BLaER1 treated with 17β-estradiol and CSF1 and Interleukin-3, amounts not matched to agents 10 nM and 100 nM (cell line): ENCODE measurements at regions not wholly inside any gene's neighbourhood (a gene's known extent, or its start where the extent isn't known, plus 50 kb on each side); places are given as distances from the start of the nearest gene placed in this dataset.
"Not testable (repeated sequence)": the region's sequence is repeated elsewhere in the genome, so short reads cannot be mapped to it uniquely, and the experiment has no call there.

Experiments
- H3K27ac ChIP-seq, 11 experiments: shearing (Covaris generic); formaldehyde crosslinking; 2 replicates each; pipeline ENCODE4 v1.8.1; 2022
- H3K27me3 ChIP-seq, 11 experiments: shearing (Covaris generic); formaldehyde crosslinking; 2 replicates each; pipeline ENCODE4 v1.8.1; 2022
- H3K36me3 ChIP-seq, 11 experiments: shearing (Covaris generic); formaldehyde crosslinking; 2 replicates each; pipeline ENCODE4 v1.8.1; 2022
- H3K4me1 ChIP-seq, 10 experiments: shearing (Covaris generic); formaldehyde crosslinking; 2 replicates each; pipeline ENCODE4 v1.8.1; 2022
- H3K4me2 ChIP-seq, 11 experiments: shearing (Covaris generic); formaldehyde crosslinking; 2 replicates each; pipeline ENCODE4 v1.8.1; 2022
- H3K4me3 ChIP-seq, 10 experiments: shearing (Covaris generic); formaldehyde crosslinking; 2 replicates each; pipeline ENCODE4 v1.8.1; 2022
- H3K9ac ChIP-seq, 11 experiments: shearing (Covaris generic); formaldehyde crosslinking; 2 replicates each; pipeline ENCODE4 v1.8.1; 2022
- H3K9me3 ChIP-seq, 11 experiments: shearing (Covaris generic); formaldehyde crosslinking; replicated peaks in 1 of 11; 2 replicates each; pipeline ENCODE4 v1.8.1; 2022
- H4K20me1 ChIP-seq, 11 experiments: shearing (Covaris generic); formaldehyde crosslinking; 2 replicates each; pipeline ENCODE4 v1.8.1; 2022
- Cebpa-rat ChIP-seq, 11 experiments: shearing (Covaris generic); IDR thresholded peaks; 2 replicates each; pipeline ENCODE4 v1.8.1; 2022

DNA sequence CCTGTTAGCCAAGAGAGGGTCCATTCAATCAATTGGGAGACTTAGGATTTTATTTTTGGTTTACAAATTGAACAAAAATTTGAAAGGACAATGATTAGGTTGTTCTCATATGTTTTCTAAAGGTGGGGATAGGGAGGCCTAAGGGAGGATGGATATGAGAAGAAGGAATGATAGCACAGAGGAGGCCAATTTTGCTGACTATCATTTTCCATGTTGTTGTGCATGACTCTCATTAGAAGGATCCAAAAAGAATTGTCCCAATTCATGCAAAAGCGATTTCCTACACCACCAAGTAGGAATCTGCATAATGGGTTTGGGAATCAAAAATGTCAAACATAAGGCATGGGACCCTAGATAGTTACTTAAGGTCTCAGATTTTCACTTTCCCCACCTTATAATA, 524.8 kb downstream of the KIF2B start:
- H4K20me1 ChIP-seq, result no peaks in the 10 kb centered on the region
- no peak for TF ChIP-seq Cebpa-rat (IDR thresholded peaks at IDR 0.05)
- no peaks in the 10 kb centered on the region for H3K27me3 ChIP-seq
- H3K4me1 ChIP-seq, result no peaks in the 10 kb centered on the region
- H3K9ac ChIP-seq, result no peak overlapping the region
- H3K4me3 ChIP-seq, result no peak overlapping the region
- no peak overlapping the region for H3K4me2 ChIP-seq
- no peak overlapping the region for H3K27ac ChIP-seq
- no peaks in the 10 kb centered on the region for H3K9me3 ChIP-seq
- no peaks in the 10 kb centered on the region for H3K36me3 ChIP-seq

DNA sequence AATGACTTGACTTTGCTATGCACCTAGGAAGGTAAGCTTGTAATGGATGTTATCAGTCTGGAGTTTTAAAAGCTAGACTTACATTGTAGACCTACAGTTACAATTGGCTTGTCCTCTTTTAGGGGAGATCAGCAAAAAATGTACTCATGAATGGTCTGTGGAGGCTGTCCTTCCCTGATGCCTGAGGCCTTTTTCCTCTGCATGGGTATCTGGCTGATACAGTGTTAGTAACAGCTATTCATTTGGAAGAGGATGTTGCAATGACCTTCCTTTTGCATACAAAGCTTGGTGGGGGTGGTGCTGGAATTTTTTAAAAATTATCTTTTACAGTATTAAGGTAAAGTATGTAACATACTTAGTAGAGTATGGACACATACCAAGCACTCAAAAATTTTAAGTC, 525.5 kb downstream of the KIF2B start:
- Histone ChIP-seq H3K27ac (no peak overlapping the region), H3K36me3 (no peaks in the 10 kb centered on the region), H4K20me1 (no peaks in the 10 kb centered on the region), H3K9me3 (no peaks in the 10 kb centered on the region), H3K4me3 (no peak overlapping the region), H3K4me2 (no peak overlapping the region), H3K27me3 (no peaks in the 10 kb centered on the region), H3K4me1 (no peaks in the 10 kb centered on the region), H3K9ac (no peak overlapping the region)
- no peak for TF ChIP-seq Cebpa-rat (IDR thresholded peaks at IDR 0.05)

DNA sequence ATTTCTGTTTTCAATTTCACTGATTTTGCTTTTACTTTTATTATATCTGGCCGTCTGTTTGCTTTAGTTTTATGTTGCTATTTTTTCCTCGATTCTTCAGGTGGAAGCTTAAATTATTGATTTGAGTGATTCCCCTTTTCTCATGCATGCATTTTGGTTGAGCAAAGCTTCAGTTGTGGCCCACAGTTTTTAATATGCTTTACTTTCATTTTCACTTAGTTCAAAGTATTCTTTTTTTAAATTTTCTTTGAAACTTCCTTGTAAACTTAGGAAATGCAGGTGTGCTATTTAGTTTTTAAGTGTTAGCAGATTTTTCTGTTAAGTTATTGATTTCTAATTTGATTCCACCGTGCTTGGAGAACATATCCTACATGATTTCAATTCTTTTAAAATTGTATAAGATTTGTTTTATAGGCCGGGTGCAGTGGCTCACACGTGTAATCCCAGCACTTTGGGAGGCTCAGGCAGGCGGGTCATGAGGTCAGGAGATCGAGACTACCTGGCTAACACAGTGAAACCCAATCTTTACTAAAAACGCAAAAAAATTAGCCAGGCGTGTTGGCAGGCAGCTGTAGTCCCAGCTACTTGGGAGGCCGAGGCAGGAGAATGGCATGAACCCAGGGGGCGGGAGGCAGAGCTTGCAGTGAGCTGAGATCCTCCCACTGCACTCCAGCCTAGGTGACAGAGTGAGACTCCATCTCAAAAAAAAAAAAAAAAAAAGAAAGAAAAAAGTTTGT, 531.2 kb downstream of the KIF2B start:
- H4K20me1 ChIP-seq, result no peaks in the 10 kb centered on the region
- no peak overlapping the region for H3K27ac ChIP-seq
- H3K36me3 ChIP-seq, result no peaks in the 10 kb centered on the region
- H3K4me1 ChIP-seq, result no peaks in the 10 kb centered on the region
- H3K27me3 ChIP-seq, result no peaks in the 10 kb centered on the region
- no peak overlapping the region for H3K4me3 ChIP-seq
- TF ChIP-seq Cebpa-rat (IDR thresholded peaks at IDR 0.05), result no peak
- H3K4me2 ChIP-seq, result no peak overlapping the region
- H3K9me3 ChIP-seq, result peaks cover 0 to 12% (median 6%) of the 10 kb centered on the region in 11 experiments; a peak in 6 of 22 replicates
- H3K9ac ChIP-seq, result no peak overlapping the region

DNA sequence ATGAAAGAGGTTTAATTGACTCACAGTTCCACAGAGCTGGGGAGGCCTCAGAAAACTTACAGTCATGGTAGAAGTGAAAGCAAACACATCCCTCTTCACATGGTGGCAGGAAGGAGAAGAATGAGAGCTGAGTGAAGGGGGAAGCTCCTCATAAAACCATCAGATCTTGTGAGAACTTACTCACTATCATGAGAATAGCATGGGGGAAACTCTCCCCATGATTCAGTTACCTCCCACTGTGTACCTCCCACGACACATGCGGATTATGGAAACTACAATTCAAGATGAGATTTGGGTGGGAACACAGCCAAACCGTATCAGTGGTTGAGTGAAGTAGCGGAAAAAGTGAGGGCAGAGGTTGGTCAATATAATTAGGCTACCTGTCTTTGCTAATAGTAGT, 538.3 kb downstream of the KIF2B start:
- not testable (repeated sequence) for H4K20me1 ChIP-seq, H3K27ac ChIP-seq, H3K4me2 ChIP-seq, H3K9ac ChIP-seq, H3K27me3 ChIP-seq, H3K4me1 ChIP-seq, H3K4me3 ChIP-seq, H3K36me3 ChIP-seq
- peaks cover 0 to 18% (median 6%) of the 10 kb centered on the region in 11 experiments; a peak in 6 of 22 replicates for H3K9me3 ChIP-seq

- H3K36me3 ChIP-seq, result no peaks in the 10 kb centered on the region
- no peak overlapping the region for H3K4me3 ChIP-seq
- no peaks in the 10 kb centered on the region for H4K20me1 ChIP-seq
- no peaks in the 10 kb centered on the region for H3K4me1 ChIP-seq
- H3K9ac ChIP-seq, result no peak overlapping the region
- no peak for TF ChIP-seq Cebpa-rat (IDR thresholded peaks at IDR 0.05)
- H3K27ac ChIP-seq, result no peak overlapping the region
- no peaks in the 10 kb centered on the region for H3K27me3 ChIP-seq
- peaks cover 4 to 19% (median 11%) of the 10 kb centered on the region in 11 experiments; a peak in 17 of 22 replicates for H3K9me3 ChIP-seq
- H3K4me2 ChIP-seq, result no peak overlapping the region
These were observed 531.7 kb upstream of the TOM1L1 start for GRCh38 chr17:54368906-54369305.

DNA sequence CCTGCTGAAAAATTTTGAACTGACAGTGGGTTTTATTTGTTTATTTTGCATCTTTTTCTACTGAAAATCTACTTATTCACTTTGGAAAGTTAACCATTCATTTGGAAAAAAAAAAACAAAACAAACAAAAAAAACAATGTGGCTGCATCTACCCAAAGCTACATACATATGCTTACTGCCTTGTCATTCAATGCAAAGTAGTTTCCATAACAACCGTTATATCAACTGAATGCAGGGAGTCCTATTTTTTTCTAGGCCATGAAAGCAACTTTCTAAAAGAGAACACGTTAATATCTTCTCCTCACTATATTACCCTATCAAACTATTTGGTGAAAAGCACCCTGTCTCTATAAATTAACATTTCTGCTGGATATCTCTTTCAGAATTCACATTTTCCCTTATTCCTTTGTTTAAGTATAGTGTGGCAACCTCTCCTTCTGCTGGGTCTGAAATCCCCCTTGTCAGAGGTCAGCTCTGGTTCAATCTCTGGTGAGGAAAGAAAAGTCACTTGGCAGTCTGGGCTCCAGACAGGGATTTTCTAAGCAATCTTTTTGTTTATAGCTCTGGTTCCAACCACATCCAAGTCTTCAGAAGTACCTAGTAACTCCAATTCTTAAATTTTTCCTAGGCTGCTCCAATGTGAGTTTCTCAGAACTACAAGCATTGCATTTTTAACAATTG, 528.4 kb upstream of the TOM1L1 start:
- no peak overlapping the region for H3K9ac ChIP-seq
- H4K20me1 ChIP-seq, result no peaks in the 10 kb centered on the region

DNA sequence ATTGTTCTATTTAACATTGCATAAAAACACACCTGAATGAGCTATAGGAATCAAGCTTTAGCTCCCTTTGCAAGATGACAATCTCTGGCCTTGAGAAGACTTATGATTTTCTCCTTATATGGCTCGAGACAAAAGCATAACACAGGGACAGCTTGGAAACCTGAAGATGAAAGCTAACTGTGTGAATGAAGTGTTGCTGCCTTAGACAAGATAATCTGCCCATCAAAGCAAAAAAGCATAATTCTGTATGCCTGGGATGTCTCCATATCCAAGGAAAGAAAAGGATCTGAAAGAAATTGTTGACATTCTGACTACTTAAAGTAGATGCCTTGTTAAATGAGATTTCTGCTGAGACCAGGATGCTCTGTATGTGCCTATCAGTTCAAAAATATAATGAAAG, 526.7 kb upstream of the TOM1L1 start:
- no peaks in the 10 kb centered on the region for H4K20me1 ChIP-seq
- peaks cover 4 to 16% (median 11%) of the 10 kb centered on the region in 11 experiments; a peak in 17 of 22 replicates for H3K9me3 ChIP-seq
- H3K4me3 ChIP-seq, result no peak overlapping the region

More for the DNA sequence above, 528.4 kb upstream of the TOM1L1 start:
- no peak for TF ChIP-seq Cebpa-rat (IDR thresholded peaks at IDR 0.05)
- no peak overlapping the region for H3K27ac ChIP-seq
- H3K4me1 ChIP-seq, result no peaks in the 10 kb centered on the region
- peaks cover 4 to 19% (median 11%) of the 10 kb centered on the region in 11 experiments; a peak in 17 of 22 replicates for H3K9me3 ChIP-seq
- H3K4me3 ChIP-seq, result no peak overlapping the region
- H3K27me3 ChIP-seq, result no peaks in the 10 kb centered on the region
- no peaks in the 10 kb centered on the region for H3K36me3 ChIP-seq
- H3K4me2 ChIP-seq, result no peak overlapping the region

DNA sequence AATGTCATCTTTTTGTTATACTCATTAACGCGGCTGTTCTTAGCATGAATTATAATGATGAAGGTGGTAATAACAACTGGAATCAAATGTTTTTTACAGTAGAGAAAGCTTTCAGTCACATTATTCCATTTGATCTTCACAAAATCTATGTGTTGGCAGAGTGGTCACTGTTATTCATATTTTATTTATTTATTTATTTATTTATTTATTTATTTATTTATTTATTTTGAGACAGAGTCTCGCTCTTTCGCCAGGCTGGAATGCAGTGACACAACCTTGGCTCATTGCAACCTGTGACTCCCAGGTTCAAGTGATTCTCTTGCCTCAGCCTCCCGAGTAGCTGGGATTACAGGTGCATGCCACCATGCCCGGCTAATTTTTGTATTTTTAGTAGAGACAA, 524.2 kb upstream of the TOM1L1 start:
- H4K20me1 ChIP-seq, H3K9ac ChIP-seq, H3K4me2 ChIP-seq, H3K9me3 ChIP-seq, H3K36me3 ChIP-seq, H3K27me3 ChIP-seq, H3K4me3 ChIP-seq, H3K4me1 ChIP-seq, H3K27ac ChIP-seq: not testable (repeated sequence)

More for the DNA sequence above, 526.7 kb upstream of the TOM1L1 start:
- no peaks in the 10 kb centered on the region for H3K36me3 ChIP-seq
- H3K27me3 ChIP-seq, result no peaks in the 10 kb centered on the region
- TF ChIP-seq Cebpa-rat (IDR thresholded peaks at IDR 0.05), result no peak
- no peak overlapping the region for H3K9ac ChIP-seq
- H3K4me2 ChIP-seq, result no peak overlapping the region
- H3K4me1 ChIP-seq, result no peaks in the 10 kb centered on the region
- no peak overlapping the region for H3K27ac ChIP-seq

DNA sequence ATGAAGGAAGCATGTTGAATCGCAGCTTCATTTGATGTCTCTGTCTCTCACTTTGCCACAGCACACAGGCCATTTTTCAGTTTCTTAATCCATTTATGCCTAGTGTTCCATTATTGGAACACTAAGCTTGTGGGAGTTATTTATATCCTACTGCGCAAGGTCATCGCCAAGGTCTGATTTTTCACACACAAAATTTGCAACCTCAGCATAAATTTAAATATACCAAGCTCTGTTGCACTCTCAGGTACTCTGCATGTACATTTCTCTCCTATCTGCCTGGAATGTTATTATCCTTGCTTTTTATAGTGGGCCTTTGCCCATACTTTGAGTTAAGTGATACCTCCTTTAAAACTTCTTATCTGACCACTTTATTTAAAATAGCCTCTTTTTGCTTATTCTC, 519.2 kb upstream of the TOM1L1 start:
- TF ChIP-seq Cebpa-rat (IDR thresholded peaks at IDR 0.05), result no peak
- Histone ChIP-seq H3K27ac (no peak overlapping the region), H3K36me3 (no peaks in the 10 kb centered on the region), H4K20me1 (no peaks in the 10 kb centered on the region), H3K4me1 (no peaks in the 10 kb centered on the region), H3K9ac (no peak overlapping the region), H3K4me2 (no peak overlapping the region), H3K4me3 (no peak overlapping the region), H3K27me3 (no peaks in the 10 kb centered on the region), H3K9me3 (no peaks in the 10 kb centered on the region)

DNA sequence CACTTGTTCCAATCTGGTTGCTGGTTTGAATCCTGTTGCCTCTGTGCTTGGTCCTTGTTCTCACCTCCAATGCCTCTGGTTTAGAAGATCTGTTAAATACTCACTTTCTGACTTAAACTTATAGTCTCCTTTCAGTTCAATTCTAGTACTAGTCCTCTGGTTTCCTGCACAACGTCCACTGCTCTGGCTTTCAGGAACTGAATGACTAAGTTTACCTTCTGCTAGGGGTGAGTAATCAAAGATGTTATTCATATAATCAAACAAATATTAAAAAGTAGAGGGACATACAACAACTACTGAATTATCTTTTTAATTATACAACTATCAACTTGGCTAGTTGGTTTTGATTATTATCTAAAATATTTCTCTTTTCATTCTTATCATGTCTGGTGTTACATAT, 496.4 kb upstream of the TOM1L1 start:
- TF ChIP-seq Cebpa-rat (IDR thresholded peaks at IDR 0.05), result no peak
- Histone ChIP-seq H3K9ac (no peak overlapping the region), H3K36me3 (no peaks in the 10 kb centered on the region), H3K4me2 (no peak overlapping the region), H3K27ac (no peak overlapping the region), H4K20me1 (no peaks in the 10 kb centered on the region), H3K27me3 (no peaks in the 10 kb centered on the region), H3K4me1 (no peaks in the 10 kb centered on the region), H3K4me3 (no peak overlapping the region), H3K9me3 (no peaks in the 10 kb centered on the region)
